GM18498 (cell line): ENCODE measurements at regions not wholly inside any gene's neighbourhood (a gene's known extent, or its start where the extent isn't known, plus 50 kb on each side); places are given as distances from the start of the nearest gene placed in this dataset.

ENCODE experiments used
- ATAC-seq: cut with Tn5 transposase; IDR thresholded peaks from one replicate; pipeline ENCODE4 v1.9.1; 2021; ENCODE audit warnings: mild to moderate bottlenecking, moderate library complexity; ENCODE audit not compliant: unreplicated experiment

DNA sequence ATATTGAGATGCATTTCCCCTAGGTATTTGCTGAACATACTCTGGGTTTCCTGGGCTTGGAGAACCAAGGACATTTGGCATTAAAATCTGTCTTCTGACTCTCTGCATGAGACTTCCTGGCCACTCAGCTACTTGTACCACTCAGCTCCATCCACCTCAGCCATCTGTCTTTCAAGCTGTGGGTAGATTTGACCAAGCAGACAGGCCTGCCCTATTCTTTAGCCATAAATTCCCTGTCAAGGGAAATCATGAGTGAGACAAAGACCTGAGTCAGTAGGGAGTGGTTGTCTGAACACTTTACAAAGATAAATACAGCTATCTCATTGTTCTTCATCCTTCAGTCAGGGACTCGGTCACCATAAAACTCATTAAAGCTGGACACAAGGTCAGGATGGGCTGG is 399.1 kb downstream of the GPAM start:
- no peak for ATAC-seq

GRCh38 chr10:111784946-111785465 is 398.6 kb downstream of the GPAM start:
- ATAC-seq, result no peak

- ATAC-seq, result no peak
Observed at GRCh38 chr10:111785921-111786320, 397.6 kb downstream of the GPAM start.

DNA sequence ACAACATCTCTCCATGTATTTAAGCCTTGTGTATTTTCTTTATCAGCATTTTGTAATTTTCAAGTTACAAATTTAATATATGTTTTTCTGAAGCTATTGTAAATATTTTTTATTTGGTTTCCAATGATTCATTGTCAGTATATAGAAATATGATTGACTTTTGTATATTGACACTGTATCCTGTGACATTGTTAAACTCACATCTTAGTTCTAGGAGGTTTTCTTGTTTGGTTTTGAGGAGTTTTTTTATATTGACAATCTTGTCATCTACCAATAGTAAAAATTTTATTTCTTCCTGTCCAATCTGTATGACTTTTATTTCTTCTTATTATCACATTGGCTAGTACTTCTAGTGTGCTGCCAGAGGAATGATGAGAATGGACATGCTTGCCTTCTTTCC is 393.7 kb downstream of the GPAM start:
- ATAC-seq, result no peak

- no peak for ATAC-seq
Observed at GRCh38 chr10:111801841-111802240, 381.7 kb downstream of the GPAM start.

DNA sequence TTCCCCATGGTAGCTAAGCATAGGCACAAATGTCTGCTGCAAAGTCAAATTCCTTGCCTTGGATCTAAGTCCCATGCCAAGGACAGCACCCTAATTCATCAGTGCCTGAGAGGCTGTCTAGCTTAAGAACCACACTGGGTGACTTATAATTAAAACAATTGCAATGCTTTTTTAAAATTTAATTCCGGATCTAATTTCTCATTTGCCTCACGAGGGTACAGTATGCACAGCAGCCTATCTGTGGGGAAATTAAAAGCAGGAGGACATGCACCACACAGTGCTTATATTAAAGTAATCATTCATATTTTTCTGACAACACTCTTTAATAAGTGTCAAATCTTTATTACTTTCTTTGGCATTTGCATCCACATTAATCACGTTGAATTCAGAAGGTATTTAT is 378.8 kb downstream of the GPAM start:
- no peak for ATAC-seq

- ATAC-seq, result no peak
Observed at GRCh38 chr10:111811517-111811916, 372.0 kb downstream of the GPAM start.

DNA sequence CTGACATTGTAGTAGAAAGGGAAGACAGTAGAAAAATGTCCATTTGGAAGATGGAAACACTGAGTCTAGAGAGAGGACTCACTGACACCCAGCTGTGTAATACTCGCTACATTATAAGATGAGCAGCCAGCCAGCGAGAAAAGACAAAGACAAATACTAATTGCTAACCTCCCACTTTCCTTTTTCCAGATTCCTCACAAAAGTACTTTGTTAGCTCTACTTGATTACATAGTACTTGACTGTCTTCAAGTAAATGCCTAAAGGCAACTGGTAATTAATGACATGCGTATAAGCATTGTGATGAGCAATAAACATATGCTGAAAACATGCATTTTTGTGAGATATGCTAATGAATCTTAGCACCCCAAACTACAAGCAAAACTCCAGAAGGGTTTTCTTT is 363.1 kb downstream of the GPAM start:
- no peak for ATAC-seq

DNA sequence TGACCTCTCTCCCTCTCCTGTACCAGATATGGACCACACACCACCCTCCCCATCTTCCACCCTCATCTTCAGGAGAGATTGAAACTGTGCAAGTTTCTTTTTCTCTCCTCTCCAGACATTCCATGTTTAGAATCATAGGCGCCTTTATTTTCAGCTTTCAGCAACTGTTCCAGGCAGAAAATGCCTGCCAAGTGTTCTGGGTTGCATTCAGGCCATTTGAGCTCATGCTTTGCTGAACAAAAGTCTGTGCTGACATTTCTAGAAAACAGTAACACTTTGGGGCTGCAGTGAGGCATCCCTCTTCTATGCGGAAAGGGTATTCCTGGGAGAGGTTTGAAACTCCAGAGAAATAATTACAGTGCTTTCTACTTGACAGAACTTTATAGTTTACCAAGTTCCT is 361.7 kb downstream of the GPAM start:
- no peak for ATAC-seq

- no peak for ATAC-seq
Observed at GRCh38 chr10:111822661-111823060, 360.9 kb downstream of the GPAM start.

GRCh38 chr10:111824128-111824527 is 359.4 kb downstream of the GPAM start:
- no peak for ATAC-seq

GRCh38 chr10:111830359-111830758 is 353.2 kb downstream of the GPAM start:
- ATAC-seq, result no peak

DNA sequence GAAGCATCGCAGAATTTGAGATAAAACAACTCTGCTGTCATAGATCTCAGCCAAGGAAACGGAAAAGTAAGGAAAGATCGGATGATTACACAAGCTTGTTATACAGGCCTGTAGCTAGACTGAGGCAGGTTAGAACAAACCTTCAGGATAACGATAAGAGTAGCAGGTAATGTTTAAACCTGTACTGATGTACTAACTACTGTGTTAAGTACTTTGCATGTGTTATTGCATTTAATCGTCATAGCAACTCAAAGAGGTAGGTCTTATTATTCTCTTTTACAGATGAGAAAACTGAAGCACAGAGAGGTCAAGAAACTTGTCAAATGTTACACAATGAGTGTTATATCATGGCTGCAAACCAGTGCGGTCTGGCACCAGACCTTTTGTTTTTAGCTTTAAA is 352.5 kb downstream of the GPAM start:
- no peak for ATAC-seq

DNA sequence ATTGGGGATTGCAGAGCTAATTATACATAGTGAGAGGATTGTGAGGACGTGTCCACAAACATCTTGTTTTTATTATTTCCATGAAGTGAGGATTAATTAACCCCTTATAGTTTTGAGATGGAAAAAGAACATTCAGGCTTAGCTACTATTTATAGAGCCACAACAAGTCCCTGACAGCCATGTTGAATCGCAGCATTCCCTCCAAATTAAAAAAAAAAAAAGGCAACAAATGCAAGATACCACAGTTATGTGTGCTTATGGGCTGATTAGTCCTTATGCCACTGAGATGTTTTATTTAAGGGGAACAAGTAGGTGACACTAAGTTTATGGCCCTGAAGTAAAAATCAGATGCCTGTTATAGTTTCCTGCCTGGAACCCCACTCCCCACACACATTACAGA is 350.3 kb downstream of the GPAM start:
- no peak for ATAC-seq

- no peak for ATAC-seq
Observed at GRCh38 chr10:111835574-111835973, 348.0 kb downstream of the GPAM start.

DNA sequence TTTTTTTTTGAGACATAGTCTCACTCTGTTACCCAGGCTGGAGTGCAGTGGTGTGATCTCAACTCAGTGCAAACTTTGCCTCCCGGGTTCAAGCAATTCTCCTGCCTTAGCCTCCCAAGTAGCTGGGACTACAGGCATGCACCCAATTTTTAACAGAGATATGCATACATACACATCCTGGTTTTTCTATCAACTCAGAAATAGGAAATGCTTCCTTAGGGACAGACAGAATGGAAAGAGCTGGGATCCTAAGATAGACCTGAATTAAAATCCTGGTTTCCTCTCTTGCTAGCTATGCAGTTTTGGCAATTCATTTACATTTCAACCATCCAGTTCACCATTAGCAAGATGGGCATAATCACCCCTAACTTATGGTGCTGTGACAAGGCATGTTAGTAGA is 347.5 kb downstream of the GPAM start:
- no peak for ATAC-seq

DNA sequence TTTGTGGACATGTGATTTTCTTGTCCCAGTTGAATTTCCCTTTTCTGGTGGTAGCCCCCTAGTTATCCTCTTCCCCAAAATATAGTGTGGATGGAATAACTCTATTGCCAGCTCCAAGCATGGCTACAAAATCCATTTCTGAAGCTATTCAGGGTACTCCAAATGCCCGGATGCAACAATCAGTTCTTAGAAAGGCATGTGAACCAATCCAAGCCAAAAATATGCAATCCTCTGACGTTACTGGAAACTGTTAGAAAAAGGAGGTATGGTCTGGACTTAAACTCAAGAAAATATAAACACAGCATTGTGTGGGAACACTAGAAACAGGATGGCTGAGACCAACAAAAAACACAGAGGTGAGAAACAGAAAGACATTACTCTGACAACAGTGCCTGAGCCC is 347.0 kb downstream of the GPAM start:
- no peak for ATAC-seq

DNA sequence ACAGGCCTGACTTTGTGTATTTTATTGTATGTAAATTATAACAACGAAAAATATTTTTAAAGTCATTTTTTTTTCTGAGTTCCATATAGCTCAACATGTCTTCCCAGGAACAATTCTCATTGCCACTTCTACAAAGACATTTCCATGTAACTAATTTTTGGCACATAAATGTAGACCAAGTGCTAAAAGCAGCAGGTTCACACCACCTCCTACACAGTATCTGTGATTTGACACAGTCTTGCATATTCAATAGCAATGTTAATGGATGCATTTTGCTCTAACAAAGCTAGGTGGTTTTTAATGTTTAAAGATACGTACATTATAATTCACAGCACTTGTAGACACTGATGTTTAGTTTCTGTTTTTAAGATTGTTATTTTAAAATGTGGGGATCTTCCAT is 346.5 kb downstream of the GPAM start:
- no peak for ATAC-seq

DNA sequence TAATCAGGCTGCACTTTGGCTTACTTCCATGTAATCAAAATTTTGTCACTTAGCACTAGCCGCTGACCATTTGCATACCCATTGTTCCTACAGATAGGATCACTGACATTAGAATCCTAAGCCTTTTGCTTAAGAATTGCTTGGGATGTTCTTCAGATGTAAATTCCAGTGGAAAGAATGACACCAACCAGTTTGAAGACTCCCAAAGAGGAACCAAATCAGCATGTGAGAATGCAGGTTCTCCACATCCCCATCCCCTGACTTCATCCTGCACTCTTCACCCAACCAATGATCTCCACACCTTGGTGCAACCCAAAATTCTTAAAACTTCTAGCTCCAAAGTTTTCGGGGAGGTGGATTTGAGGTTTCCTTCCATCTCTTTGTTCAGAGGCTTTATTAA is 345.6 kb downstream of the GPAM start:
- ATAC-seq, result no peak

- no peak for ATAC-seq
Observed at GRCh38 chr10:111840546-111840945, 343.0 kb downstream of the GPAM start.

DNA sequence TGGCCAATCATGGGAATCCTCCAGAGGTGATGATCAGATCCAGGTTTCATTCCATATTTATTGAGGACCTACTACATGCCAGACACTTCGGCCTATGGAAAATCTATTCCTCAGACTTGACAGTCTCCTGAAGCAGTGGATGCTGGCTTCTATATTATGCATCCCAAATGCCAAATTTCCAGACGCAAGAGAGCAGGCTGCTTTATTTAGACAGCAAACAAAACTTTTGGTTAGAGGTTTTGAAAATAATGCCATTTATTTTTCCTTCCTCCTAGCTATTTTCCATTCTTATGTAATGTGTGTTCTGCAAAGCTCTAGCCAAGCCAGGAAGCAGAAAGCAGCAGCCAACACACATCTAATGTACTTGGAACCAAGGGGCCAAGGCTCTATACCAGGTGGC is 330.8 kb downstream of the GPAM start:
- ATAC-seq, result no peak

GRCh38 chr10:111856631-111857030 is 326.9 kb downstream of the GPAM start:
- no peak for ATAC-seq

- no peak for ATAC-seq
Observed at GRCh38 chr10:111865550-111865949, 318.0 kb downstream of the GPAM start.

DNA sequence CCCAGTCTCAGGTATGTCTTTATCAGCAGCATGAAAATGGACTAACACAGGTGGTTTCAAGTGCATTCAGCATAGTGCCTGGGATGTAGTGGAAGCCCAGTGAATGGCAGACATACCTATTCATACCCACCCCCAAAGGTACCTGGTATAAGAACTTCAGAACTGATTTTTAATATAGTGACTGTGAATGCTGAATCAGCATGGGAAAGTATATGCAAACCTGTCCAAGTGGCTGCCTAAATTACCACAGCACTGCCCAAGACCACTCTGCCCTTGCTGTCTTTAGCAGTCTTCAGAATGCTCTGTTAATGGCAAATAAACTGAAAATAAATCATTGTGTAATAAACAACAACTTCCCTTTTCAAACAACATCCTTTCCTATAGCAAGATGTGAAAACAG is 312.1 kb downstream of the GPAM start:
- no peak for ATAC-seq
